ENCODE measurements at regions not wholly inside any gene's neighbourhood (a gene's known extent, or its start where the extent isn't known, plus 50 kb on each side); places are given as distances from the start of the nearest gene placed in this dataset.

DNA sequence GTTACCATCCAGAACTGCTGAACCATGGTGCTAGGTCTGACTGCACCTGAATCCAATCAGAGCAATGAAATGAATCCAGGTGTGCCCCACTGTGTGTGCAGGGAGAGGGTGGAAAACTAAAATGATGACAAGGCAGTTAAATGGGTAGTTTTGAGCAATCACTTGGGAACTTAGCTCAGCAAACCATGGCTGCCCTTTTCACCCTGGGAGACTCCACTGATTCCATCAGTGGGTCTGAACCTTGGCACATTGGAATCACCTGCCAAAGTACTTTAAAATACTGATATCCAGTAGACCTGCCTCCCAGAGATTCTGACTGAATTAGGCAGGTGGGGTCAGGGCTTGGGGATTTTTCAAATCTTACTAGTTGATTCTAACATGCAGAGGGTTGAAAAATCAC is 59.8 kb upstream of the USP3 start:
- TF ChIP-seq POLR2A (IDR thresholded peaks at IDR 0.05) = no peak
- TF ChIP-seq CTCF (IDR thresholded peaks at IDR 0.05) = no peak
